Iris pigment epithelial cell (primary cell): ENCODE measurements at regions not wholly inside any gene's neighbourhood (a gene's known extent, or its start where the extent isn't known, plus 50 kb on each side); places are given as distances from the start of the nearest gene placed in this dataset.
A peak's percentile ranks its signal among the peaks of the same experiment; 100 is the strongest.
"Not testable (repeated sequence)": the region's sequence is repeated elsewhere in the genome, so short reads cannot be mapped to it uniquely, and the experiment has no call there.

Source experiments
- DNase-seq: peaks from one replicate; pipeline ENCODE4 v3.0.0-alpha.2; 2011; ENCODE audit warnings: low read depth

DNA sequence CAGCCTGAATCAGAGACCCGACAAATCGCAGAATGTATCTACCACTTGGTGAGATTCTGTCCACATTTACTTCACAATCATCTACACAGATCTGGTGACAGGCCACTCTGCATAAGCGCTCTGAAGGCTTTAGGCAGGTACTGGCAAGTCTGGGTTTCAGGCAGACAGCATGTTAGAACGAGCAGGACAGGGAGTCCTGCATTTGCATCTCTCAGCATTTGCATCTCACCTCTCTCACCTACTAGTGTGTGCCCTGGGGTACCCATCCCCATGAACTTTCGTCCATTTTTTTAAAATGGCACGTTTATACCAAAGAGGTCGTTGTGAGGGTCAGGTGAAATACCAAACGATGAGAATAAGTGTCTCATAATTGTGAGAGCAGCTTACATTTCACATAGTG lies 108.2 kb downstream of the SPATA31A1 start:
- DNase-seq = not testable (repeated sequence)

DNA sequence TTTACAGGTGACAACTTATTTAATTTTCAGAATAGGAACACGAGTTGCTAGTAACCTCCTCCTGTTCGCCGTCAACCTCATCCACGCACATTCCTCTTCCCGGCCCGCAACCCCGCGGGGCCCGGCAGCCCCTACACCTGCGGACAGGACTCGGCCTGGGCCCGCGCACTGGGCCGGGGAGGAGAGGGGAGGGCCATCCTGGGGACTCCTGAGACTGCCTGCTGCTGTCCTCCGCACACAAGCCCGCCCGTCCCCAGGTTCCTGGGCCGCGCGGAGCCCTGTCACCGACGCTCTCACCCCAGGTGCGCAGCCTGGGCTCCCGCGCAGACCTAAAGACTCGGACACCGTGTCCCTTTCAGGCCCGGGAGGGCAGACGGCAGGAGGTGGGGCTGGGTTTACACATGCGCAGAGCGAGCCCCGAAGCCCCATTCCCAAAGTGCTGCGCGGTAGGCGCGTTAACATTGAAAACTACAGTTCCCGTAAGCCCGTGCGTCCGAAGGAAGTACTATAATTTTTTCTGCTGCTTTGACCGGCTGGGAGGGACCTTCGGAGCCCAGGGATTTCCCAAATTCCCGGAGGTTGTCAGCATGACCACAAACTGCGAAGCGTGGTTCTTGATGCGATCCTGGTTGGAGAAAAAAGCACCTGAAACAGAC lies 108.8 kb downstream of the SPATA31A1 start:
- DNase-seq = peak; percentile 85

DNA sequence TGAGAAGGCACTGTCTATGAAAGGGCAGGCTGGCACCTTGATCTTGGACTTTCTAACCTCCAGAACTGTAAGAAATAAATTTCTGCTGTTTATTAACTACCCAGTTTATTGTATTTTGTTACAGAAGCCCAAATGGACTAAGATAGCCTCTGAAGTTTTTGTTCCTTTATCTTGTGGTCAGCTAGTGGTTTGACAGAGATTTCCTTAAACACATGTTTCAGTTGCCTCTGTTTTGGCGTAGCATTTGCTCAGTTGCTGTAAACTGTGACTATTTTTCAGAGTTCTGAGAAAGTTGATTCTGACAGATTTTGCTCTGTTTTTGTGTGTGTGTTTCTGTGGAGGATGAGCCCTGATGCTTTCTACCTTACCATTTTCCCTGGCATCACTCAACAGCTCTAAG lies 119.0 kb downstream of the SPATA31A1 start:
- DNase-seq = not testable (repeated sequence)

DNA sequence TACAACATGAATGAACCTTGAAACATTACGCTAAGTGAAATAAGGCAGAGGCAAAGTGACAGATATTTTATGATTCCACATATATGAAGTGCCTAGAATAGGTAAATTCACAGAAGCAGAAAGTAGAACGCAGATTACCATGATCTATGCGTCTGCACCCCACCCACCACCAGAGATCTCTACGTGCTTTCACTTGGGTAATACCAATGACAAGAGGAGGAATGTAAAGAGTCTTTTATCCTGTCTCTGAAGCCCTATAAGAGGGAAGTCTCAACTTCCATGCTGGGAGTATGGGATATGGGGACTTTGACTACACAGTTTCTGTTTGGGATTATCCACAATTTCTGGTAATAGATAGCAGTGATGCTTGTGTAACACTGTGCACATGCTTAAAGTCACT lies 127.6 kb downstream of the SPATA31A1 start:
- DNase-seq = not testable (repeated sequence)

DNA sequence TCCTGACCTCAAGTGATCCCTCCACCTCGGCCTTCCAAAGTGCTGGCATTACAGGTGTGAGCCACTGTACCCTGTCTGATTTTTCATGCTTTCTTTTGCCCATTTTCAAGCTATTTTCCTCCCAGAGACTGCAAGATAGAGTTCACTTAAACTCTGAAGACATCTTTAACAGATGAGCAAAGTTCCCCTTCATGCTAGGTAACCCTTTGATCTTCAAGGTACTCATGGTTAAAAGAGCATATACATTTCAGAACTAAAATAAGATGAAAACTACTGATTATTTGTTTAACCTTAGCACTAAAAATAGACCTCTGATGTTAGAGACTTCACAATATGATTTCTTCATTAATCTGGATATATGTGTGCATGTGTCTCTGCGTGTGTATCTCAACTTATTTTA lies 128.4 kb downstream of the SPATA31A1 start:
- not testable (repeated sequence) for DNase-seq

GRCh38 chr9:39484292-39484691 lies 128.8 kb downstream of the SPATA31A1 start:
- DNase-seq = not testable (repeated sequence)

DNA sequence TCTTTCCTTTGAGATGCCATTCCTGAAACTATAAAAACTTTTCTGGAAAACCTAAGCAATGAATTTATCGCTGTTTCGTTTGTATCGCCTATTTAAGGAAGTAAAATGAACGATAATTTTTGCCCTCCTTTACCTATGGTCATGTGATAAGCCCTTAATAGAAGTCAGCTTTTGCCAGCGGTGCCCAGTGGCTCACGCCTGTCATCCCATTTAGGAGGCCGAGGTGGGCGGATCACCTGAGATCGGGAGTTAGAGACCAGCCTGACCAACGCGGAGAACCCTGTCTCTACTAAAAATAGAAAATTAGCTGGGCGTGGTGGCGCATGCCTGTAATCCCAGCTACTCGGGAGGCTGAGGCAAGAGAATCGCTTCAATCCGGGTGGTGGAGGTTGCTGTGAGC lies 132.0 kb downstream of the SPATA31A1 start:
- not testable (repeated sequence) for DNase-seq

DNA sequence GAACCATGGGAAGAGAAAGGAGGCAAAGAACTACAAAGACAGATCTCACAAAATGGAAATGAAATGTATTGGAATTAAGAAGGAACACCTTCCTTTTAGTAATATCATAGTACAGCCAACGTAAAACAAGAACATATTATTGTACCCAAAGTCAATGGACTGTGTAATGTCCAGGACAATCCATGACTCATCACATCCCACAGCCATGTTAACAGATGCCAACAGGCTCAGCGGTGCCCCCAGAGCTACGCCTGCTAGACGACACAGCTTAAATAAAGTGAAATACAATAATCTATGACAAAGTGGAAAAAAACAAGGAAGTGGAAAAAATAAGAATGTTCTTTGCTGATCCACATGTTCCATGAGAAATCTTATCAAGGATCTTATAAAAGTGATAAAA lies 140.8 kb downstream of the SPATA31A1 start:
- DNase-seq = not testable (repeated sequence)

- DNase-seq = not testable (repeated sequence)
Observed at GRCh38 chr9:39503178-39503577, 147.7 kb downstream of the SPATA31A1 start.

DNA sequence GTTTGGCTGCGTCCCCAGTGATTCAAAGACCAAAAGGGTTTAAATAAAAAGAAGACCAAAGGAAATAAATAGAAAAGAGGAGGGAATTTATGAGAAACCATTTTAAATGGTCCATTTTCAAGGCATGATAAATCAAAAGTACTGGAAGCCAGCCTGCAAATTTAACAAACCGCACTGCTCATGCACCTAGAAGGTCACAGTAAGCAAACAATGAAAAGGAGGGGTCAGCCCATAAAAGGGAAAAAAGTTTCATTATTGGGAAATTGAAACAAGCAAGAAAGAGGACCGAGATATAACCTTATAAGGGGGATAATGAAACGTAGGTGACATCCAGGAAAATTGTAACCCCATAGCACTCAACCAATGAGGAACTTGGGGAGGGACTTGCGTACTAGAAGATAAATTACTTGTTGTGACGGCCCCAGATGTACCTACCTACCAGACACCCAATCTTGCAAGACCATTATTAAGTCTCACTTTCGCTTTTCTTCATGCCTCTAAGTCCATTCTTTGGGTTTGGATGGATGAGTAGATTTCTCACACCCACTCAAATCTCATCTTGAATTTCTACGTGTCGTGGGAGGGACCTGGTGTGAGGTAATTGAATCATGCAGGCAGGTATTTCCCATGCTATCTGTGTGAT lies 172.0 kb downstream of the SPATA31A1 start:
- DNase-seq = not testable (repeated sequence)

GRCh38 chr9:39532597-39532996 lies 177.1 kb downstream of the SPATA31A1 start:
- DNase-seq = not testable (repeated sequence)

DNA sequence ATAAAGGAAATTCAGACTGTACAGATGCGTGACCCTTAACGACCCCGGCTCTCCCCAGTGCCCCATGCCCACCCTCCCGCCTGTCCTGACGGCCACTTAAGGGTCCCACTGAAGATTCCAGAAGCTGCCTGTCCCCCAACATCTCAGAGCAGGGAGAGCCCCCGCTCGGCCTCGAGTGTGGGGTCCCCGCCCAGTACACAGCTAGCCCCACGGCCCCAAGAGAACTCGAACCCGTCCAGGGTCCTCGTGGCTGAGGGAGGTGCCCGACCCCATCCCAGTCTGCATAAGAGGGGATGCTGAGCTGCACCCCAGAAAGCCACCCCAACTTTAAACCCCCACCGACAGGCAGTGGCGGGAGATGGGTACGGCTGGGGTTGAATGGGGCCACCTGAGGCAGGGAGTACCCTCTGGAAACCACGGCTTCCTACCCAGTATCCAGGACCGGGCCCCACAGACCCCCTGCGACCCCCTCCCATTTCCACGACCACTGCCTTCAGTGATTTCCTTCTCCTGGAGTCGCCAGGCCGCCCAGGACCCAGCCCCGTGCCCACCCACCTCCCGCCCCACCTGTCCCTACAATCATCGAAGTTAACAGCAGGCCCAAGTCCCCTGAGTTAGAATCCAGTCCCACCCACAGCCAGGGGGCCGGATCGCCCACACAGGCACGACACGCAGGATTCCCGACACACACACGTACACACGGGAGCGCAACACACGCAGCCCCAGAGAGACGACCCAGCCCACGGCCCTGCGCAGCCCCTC lies 177.7 kb downstream of the SPATA31A1 start:
- DNase-seq = not testable (repeated sequence)

DNA sequence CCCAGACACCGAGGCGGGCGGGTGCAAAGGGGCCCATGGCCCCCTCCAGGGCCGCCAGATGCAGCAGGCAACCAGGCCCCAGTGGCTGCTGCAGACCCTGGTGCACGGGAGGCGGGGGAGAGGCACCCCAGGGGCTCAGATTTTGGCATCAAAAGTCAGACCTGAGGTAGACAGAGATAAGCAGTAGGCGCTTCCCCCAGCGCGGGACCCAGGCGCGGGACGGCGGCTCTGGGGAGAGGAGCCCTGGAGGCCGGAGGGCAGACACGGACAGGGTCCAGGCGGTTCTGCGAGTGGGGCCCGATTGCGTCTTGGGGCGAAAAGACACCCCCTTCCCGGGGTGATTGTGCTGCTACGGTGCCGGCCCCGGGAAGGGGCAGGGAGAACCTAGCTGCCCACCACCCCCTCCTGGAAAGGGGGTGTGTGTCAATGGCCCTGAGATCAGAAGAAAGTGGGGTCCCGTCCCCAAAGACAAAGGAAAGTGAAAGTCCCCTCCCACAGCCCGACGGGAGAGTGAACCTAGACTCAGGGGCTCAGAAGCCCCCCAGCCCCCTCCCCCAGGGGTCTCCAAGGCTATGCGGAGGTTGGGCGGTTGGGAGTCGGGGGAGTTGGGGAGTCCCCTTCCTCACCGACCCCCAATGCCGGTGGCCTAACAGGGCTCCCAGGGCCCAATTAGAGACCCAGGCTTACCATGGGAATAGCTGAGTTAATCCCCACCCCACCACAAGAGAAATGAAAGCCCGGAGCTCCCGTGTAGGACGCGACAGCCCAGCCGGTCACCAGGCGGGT lies 178.5 kb downstream of the SPATA31A1 start:
- not testable (repeated sequence) for DNase-seq

DNA sequence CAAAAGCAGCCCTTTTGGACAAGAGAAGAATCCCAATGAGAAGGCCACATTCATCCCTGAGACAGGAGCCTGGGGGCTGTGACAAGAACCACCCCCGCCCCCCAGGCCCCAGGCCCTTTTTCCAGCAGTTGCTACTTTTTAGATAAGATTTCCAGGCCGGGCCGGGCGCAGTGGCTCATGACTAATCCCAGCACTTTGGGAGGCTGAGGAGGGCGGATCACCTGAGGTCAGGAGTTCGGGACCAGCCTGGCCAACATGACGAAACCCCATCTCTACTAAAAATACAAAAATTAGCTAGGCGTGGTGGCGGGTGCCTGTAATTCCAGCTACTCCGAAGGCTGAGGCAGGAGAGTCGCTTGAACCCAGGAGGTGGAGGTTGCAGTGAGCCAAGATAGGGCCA lies 179.4 kb downstream of the SPATA31A1 start:
- not testable (repeated sequence) for DNase-seq

GRCh38 chr9:39542157-39542556 lies 186.7 kb downstream of the SPATA31A1 start:
- DNase-seq = not testable (repeated sequence)

DNA sequence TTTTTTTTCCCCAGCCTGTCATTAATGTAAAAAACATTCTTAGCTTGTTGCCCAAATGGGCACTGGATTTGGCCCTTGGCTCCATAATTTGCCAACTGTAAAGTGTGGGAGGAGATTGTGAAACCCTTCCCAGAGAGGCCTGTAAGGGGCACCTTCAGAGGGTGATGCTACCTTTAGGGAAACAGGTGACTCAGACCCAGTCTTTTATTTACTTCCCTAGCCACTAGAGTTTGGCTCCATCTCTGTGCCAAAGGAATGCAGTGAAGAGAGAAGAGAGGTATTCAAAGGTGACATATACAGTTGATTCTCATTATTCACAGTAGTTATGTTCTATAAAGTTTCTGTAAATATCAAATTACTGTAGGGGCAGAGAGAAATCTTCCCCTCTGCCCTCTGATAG lies 189.6 kb downstream of the SPATA31A1 start:
- not testable (repeated sequence) for DNase-seq

- not testable (repeated sequence) for DNase-seq
Observed at GRCh38 chr9:39550573-39550972, 195.1 kb downstream of the SPATA31A1 start.

- DNase-seq = not testable (repeated sequence)
Observed at GRCh38 chr9:39551544-39551943, 196.1 kb downstream of the SPATA31A1 start.

GRCh38 chr9:39552242-39552881 lies 196.9 kb downstream of the SPATA31A1 start:
- DNase-seq = not testable (repeated sequence)

DNA sequence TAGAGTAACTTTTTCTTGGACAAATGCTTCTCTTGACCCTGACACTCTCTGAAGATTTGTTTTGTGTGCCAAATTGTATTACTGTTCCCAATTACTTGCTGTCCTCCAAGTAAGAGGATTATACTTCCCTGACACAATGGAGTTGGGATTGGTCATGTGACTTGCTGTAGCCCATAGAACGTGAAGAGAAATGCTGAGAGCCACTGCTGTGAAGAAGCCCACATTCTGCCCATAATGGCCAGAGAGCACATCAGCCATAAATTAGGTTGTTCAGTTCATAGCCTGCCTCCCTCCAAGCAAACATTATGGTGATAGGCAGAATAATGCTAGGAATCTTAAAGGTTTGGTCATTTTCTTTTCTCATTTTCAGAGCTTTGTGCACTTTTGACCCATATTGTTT lies 198.9 kb downstream of the SPATA31A1 start:
- DNase-seq = not testable (repeated sequence)

- DNase-seq = not testable (repeated sequence)
Observed at GRCh38 chr9:39559384-39559783, 203.9 kb downstream of the SPATA31A1 start.
